ENCODE measurements at regions not wholly inside any gene's neighbourhood (a gene's known extent, or its start where the extent isn't known, plus 50 kb on each side); places are given as distances from the start of the nearest gene placed in this dataset.
A peak's percentile ranks its signal among the peaks of the same experiment; 100 is the strongest.

DNA sequence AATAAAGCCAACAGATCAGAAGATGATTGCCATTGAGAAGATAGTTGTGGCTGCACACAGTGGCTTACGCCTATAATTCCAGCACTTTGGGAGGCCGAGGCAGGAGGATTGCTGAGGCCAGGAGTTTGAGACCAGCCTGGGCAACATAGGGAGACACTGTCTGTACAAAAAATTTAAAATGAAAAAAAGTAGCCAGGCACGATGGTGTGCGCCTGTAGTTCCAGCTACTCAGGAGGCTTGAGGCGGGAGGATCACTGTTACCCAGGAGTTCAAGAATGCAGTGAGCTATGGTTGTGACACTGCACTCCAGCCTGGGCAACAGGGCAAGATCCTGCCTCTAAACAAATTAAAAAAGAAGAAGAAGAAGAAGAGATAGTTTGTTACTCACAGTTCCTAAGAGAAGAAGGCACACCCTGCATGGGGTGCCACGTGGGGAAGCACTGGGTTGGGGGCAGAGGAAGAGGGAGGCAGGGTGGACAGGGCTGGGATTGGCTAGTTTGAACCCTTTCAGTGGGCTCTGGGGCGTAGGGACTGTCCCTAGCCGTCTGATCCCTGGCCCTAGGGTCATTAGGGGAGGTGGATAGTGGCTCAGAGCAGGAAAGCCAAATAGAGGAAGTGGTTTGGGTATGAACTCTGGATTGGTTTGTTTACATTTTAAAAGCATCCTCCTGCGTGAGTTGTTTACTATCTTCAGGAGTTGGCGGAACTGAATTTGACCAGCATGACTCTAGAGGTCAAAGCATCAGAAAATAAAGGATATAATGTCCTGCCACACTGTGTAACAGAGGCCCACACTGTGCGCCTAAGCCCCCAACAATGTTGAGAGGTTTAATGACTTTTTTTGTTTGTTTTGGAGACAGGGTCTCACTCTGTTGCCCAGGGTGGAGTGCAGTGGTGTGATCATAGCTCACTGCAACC, 60.5 kb upstream of the MEDAG start:
- DNase-seq: no peak

DNA sequence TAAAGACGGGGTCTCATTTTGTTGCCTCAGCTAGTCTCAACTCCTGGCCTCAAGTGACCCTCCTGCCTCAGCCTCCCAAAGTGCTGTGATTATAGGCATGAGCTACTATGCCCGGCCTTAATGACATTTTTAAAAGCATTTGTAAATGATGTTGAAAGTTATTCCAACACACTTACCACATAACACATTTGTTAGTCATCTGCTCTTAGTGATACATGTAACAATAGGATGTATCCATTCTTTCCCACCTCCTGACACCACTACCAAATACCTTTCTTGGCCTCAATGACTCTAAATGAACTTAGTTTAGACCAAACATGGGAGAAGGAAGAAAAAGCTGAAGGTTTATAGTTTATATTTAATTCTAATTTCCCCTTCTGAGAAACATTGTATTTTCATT, 59.8 kb upstream of the MEDAG start:
- peak; percentile 77 for DNase-seq

DNA sequence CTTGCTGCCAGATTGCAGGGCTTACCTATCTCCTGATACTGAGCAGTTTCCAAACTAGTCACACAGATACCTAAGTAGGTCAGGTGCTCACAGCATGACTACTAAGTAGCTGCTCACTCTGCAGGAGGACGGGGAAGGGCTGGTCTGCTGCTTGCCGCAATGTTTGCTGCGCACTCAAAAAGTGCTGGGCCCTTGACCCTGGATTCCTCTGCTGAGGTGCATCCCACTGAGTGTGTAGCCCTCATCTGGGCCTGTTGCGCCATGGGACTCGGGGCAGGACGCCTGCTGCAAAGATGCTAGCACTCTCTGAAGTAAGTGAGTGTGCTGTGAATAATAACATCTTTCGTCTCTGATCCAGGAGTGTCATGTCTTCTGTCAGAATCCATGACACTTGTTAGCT, 59.2 kb upstream of the MEDAG start:
- no peak for DNase-seq

DNA sequence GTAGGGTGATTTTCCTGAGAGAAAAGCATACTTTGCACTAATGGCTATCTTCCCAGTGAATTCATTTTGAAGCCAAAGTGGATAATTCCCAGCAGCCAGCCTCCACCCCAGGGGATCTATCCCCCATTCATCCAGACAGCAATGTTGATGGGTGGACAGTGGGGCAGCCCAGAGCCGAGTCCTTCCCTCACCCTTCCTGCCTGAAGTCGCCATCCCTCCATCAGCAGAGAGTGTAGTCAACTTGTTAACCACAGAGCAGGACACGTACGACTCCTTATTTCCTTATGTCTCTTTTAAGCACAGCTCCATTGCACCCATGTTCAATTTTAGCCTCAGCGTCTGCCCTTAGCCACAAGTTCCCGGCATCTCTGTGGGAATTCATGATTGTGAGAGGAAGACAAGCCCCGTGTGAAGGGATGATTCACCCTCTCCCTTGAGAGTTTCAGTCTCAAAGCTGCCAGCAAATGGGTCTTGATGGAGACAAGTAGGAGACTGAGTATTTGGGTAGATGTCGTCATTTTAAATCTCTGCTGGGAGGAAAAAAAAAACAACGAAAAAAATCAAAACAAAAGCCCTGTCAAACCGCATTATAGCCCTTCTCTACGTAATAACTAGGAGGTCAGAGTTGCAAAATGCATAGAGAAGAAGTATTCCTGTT, 58.3 kb upstream of the MEDAG start:
- peak; percentile 100 for DNase-seq

DNA sequence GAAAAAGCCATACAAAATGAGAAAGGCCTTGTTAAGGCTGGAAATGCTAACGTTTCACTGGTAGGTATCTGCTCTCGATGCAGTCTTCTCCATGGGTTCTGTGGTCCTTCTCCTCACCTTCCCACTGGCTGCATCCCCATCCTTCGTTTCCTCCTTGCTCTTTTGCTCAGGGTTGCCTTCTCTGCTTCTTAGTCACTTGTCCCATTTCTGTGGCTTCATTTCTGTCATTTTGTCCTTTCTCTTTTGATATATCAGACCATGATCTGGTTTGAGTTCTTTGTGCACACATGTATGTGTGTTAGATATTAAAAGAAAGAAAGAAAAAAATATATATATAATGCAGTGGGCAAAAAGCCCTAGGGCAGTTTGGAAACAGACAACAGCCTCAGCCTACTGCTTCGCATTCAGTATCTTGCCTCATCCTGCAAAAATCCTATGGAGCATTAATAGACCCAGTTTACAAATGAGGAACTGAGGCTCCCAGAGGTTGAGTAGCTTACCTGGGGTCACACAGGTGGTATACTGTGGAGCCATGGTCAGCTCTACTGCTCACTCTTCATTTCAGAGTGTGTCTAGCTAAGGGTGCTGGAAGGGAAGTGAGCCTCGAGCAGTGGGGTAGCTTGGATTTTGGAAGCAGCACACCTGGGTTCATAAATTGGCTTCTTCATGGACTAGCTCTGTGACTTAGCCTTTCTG, 57.6 kb upstream of the MEDAG start:
- no peak for DNase-seq

DNA sequence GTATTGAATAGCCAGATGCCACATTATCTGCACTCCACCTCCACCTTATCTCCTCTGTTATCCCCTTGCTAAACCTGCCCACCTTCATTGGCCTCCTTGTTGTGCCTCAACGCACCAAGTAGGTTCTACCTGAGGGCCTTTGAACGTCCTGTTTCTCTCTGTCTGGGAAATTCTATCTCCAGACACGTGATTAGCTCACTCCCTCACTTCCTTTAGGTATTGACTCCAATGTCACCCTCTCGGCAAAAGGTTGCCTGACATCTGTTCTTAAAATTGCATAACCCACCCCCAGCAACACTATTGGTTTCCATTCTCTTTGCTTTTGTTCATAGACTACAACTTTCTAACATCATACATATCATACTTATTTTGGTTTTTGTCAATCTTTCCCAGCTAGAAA, 56.5 kb upstream of the MEDAG start:
- no peak for DNase-seq

DNA sequence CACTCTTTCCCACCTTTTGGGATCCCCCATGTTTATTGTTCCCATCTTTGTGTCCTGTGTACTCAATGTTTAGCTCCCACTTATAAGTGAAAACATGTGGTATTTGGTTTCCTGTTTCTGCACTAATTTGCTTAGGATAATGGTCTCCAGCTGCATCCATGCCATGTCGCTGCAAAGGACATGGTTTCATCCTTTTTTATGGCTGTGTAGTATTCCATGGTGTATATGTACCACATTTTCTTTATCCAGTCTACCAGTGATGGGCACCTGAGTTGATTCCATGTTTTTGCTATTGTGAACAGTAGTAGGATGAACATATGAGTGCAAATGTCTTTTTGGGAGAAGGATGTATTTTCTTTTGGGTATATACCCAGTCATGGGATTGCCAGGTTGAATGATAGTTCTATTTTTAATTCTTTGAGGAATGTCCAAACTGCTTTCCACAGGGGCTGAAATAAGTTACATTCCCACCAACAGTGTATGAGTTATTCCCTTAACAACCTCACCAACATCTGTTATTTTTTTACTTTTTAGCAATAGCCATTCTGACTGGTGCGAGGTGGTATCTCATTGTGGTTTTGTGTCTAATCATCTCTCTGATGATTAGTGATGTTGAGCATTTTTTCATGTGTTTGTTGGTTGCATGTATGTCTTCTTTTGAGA, 55.7 kb upstream of the MEDAG start:
- DNase-seq: peak; percentile 50

DNA sequence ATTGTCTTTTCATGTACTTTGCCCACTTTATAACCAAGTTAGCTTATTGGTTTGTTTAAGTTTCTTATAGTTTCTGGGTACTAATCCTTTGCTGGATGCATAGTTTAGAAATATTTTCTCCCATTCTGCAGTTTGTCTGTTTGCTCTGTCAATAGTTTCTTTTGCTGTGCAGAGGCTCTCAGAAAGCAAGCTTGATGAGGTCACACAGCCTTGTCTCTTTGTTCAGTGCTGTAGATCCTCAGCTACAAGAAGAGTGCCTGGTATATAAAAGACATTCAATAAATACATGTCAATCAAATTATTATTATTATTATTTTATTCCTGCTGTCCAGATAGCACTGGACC, 55.2 kb upstream of the MEDAG start:
- DNase-seq: no peak

DNA sequence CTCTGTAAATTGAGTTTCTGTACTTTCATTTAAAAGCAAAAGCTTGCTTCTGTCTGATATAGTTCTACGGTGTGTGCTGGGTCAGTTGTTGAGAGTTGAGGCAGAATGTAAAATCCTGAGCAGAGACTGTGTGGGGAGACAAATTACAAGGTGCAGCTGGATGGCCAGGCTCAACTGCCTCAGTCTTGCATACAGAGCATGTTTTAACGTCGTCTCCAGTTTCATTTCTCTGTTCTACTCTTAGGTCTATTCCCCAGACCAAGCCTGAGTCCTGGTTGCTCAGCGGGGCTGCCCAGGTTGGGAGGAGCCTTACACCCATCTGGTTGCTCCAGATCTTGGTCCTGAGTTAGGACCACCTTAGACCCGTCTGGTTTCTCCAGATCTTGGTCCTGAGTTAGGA, 54.4 kb upstream of the MEDAG start:
- no peak for DNase-seq

DNA sequence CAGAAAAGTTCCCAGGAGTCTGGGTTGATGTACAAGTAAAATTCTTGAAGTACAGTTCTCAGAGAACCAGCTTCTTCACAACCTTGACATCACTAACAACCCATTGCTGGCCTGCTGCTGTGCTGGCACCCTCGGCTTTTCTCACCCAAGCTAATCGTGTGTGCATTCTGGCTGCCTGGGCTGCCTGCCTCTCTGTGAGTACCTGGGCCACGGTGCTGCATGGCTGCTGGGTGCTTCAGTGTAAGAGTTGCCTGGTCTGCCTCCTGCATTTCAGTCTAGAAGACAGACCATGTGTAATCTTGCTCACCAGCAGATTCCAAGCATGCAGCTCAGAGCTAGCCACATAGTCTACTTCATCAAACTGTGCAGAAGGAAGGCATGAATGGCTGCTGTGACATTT, 50.5 kb upstream of the MEDAG start:
- no peak for DNase-seq

DNA sequence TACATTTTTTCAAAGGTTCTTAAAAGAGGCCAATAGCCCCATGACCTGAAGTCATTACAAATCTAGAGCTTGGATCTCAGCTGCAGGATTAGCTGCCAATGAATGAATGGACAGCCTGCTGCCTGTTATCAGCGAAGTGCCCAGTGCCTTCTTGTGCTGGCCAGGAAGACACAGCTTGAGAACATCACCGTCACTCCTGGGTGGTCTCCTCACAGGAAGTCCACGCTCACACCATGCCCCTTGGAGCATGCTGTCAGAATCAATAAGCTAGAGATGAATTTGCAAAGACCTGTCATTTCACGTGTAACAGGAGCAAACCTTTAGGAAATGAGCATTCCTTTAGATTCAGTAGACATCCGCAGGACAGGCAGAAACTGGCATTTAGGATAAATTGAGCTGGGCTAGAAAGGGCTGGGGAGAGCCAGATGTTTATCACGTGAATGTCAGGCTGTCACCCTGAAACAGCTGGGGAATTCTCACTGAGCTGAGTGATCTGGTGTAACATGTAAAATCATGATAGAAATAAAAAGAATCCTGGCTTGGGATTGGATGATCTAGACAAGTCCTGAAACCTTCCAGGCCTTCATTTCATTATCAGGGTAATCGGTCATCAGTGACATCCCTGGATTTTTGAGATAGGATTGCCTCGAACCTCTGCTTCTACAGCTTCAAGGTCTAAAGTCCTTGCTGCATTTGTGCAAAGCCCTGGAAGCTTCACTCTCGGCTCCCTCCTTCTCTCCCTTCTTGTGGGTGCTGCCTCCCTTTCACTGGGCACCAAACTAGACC, 49.9 kb upstream of the MEDAG start:
- no peak for DNase-seq

Measured in fibroblast of skin of back (primary cell).